Left lung (tissue), 4 donors: ENCODE measurements at regions not wholly inside any gene's neighbourhood (a gene's known extent, or its start where the extent isn't known, plus 50 kb on each side); places are given as distances from the start of the nearest gene placed in this dataset.

Experiments used
- ATAC-seq: fragments of 200-7000 bp; cut with Tn5 transposase; one replicate; pipeline ENCODE4 v1.9.1; 2020; ENCODE audit warnings: moderate library complexity
- DNase-seq, 4 donors: peaks; one replicate each; pipeline ENCODE4 v3.0.0-alpha.2; 2013 to 2020
- H3K27ac ChIP-seq, 2 donors: fragments of 200-600 bp; sonication (generic) in 1 of 2; one replicate each; pipeline versions ENCODE4 v1.5.0 to v1.8.0; 2020 to 2021
- H3K27me3 ChIP-seq, 2 donors: fragments of 200-600 bp; sonication (generic) in 1 of 2; one replicate each; pipeline versions ENCODE4 v1.5.0 to v1.8.0; 2020 to 2021
- H3K36me3 ChIP-seq, 2 donors: fragments of 200-600 bp; sonication (generic) in 1 of 2; one replicate each; pipeline versions ENCODE4 v1.5.0 to v1.8.0; 2020 to 2021
- H3K4me1 ChIP-seq, 2 donors: fragments of 200-600 bp; one replicate each; pipeline ENCODE4 v1.8.0; 2021
- H3K4me3 ChIP-seq, 2 donors: fragments of 200-600 bp; sonication (generic) in 1 of 2; one replicate each; pipeline versions ENCODE4 v1.5.0 to v1.8.0; 2020 to 2021; ENCODE audit warnings: mild to moderate bottlenecking in 1 of 2
- H3K9me3 ChIP-seq, 2 donors: fragments of 200-600 bp; sonication (generic) in 1 of 2; one replicate each; pipeline versions ENCODE4 v1.5.0 to v1.8.0; 2020 to 2021
- CTCF ChIP-seq, 2 donors: fragments of 200-600 bp; sonication (generic) in 1 of 2; IDR thresholded peaks; one replicate each; pipeline versions ENCODE4 v1.5.0 to v1.8.0; 2021; ENCODE audit warnings: antibody characterized with exemption in 2 of 2
- intact Hi-C, 2 donors: fragments of 100-400 bp; cut with DNase I; formaldehyde crosslinking; loops; one replicate each; pipeline versions ENCODE4 v1.11.2 to v1.14.2; 2022
- donor health status: DM: no; HTN: yes; CAD: no.
- donor health status: DM: no; HTN: no; CAD: no.

- Histone ChIP-seq H3K4me1 (no peaks in the 10 kb centered on the region), H3K9me3 (no peaks in the 10 kb centered on the region), H3K36me3 (no peaks in the 10 kb centered on the region), H3K27ac (no peak overlapping the region), H3K27me3 (peaks cover under 1 to 58% of the 10 kb centered on the region in 2 donors), H3K4me3 (no peak overlapping the region)
- ATAC-seq, result no peak
- no peak for DNase-seq
- intact Hi-C loops, result no loop called here
- no peak for TF ChIP-seq CTCF (IDR thresholded peaks at IDR 0.05)
Measured at GRCh38 chr10:117727421-117727820, 184.9 kb downstream of the EMX2 start.

- Histone ChIP-seq H3K27me3 (peaks cover 6 to 60% of the 10 kb centered on the region in 2 donors), H3K27ac (no peak overlapping the region), H3K9me3 (no peaks in the 10 kb centered on the region), H3K36me3 (no peaks in the 10 kb centered on the region), H3K4me3 (no peak overlapping the region), H3K4me1 (no peaks in the 10 kb centered on the region)
- no peak for TF ChIP-seq CTCF (IDR thresholded peaks at IDR 0.05)
- DNase-seq (no peak), ATAC-seq (no peak)
- intact Hi-C loops, result no loop called here
Measured at GRCh38 chr10:117728087-117728486, 185.5 kb downstream of the EMX2 start.

GRCh38 chr10:117729156-117729555 is 186.6 kb downstream of the EMX2 start:
- Histone ChIP-seq H3K27ac (no peak overlapping the region), H3K27me3 (peaks cover 13 to 62% of the 10 kb centered on the region in 2 donors), H3K36me3 (no peaks in the 10 kb centered on the region), H3K4me3 (no peak overlapping the region), H3K4me1 (no peaks in the 10 kb centered on the region), H3K9me3 (no peaks in the 10 kb centered on the region)
- intact Hi-C loops, result no loop called here
- DNase-seq, result no peak
- no peak for TF ChIP-seq CTCF (IDR thresholded peaks at IDR 0.05)
- ATAC-seq, result no peak

- Histone ChIP-seq H3K27me3 (peaks cover 31 to 83% of the 10 kb centered on the region in 2 donors), H3K4me1 (no peaks in the 10 kb centered on the region), H3K27ac (no peak overlapping the region), H3K9me3 (no peaks in the 10 kb centered on the region), H3K4me3 (no peak overlapping the region), H3K36me3 (no peaks in the 10 kb centered on the region)
- TF ChIP-seq CTCF (IDR thresholded peaks at IDR 0.05), result no peak
- intact Hi-C loops, result no loop called here
- DNase-seq, result no peak
- no peak for ATAC-seq
Measured at GRCh38 chr10:117731121-117731791, 188.7 kb downstream of the EMX2 start.

GRCh38 chr10:117734731-117735405 is 192.3 kb downstream of the EMX2 start:
- H3K4me1 ChIP-seq, result no peaks in the 10 kb centered on the region
- no peak for TF ChIP-seq CTCF (IDR thresholded peaks at IDR 0.05)
- H3K27ac ChIP-seq, result no peak overlapping the region
- no peaks in the 10 kb centered on the region for H3K9me3 ChIP-seq
- DNase-seq (no peak), ATAC-seq (no peak)
- H3K27me3 ChIP-seq, result peaks cover 31 to 83% of the 10 kb centered on the region in 2 donors
- no peak overlapping the region for H3K4me3 ChIP-seq
- no peaks in the 10 kb centered on the region for H3K36me3 ChIP-seq
- intact Hi-C loops, result no loop called here
